GM23248 (cell line): ENCODE measurements at regions not wholly inside any gene's neighbourhood (a gene's known extent, or its start where the extent isn't known, plus 50 kb on each side); places are given as distances from the start of the nearest gene placed in this dataset.

Source experiments
- EZH2 ChIP-seq: fragments of 200-600 bp; sonication (generic); IDR thresholded peaks from 2 replicates; pipeline ENCODE4 v1.6.1; 2018; ENCODE audit warnings: antibody characterized with exemption, mild to moderate bottlenecking; ENCODE audit not compliant: insufficient read depth, poor library complexity, severe bottlenecking
- EZH2phosphoT487 ChIP-seq: fragments of 200-600 bp; sonication (generic); IDR thresholded peaks from 2 replicates; pipeline ENCODE4 v1.6.1; 2018; ENCODE audit warnings: antibody characterized with exemption, moderate library complexity, mild to moderate bottlenecking, low read depth; ENCODE audit not compliant: insufficient read depth

DNA sequence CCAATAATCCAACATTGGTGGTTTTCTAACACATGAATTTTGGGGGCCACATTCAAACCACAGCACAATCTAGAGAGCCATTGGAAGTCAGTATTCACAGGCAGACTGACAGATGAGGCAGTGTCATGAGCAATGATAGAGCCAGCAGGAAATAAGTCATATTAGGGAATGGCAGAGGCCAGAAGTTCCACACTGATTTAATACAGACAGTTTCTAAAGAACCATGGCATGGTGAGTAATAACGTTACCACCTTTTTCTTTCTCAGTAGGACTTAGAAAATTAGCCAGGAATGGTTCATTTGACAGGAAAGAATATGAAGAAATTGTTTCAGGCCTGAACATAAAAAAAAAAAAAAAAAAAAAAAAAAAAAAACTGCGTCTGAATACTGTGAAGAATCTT lies 210.3 kb downstream of the GPAM start:
- TF ChIP-seq EZH2phosphoT487 = no peak
- no peak for TF ChIP-seq EZH2
